HL-60 (cell line): ENCODE measurements at regions not wholly inside any gene's neighbourhood (a gene's known extent, or its start where the extent isn't known, plus 50 kb on each side); places are given as distances from the start of the nearest gene placed in this dataset.

ENCODE experiments used
- DNase-seq, 2 experiments: peaks; one replicate each; pipeline ENCODE4 v3.0.0-alpha.2; 2010 to 2020; ENCODE audit warnings: low read depth in 1 of 2, low spot score in 1 of 2
- H3K27ac ChIP-seq: fragments of 250-450 bp; sonication (Bioruptor Pico); replicated peaks from 2 replicates; pipeline ENCODE4 v1.5.1; 2020; ENCODE audit warnings: mild to moderate bottlenecking, moderate library complexity
- H3K27me3 ChIP-seq: fragments of 250-450 bp; sonication (Bioruptor Pico); 2 replicates; pipeline ENCODE4 v1.5.1; 2021; ENCODE audit warnings: mild to moderate bottlenecking, moderate library complexity; ENCODE audit not compliant: insufficient read depth, poor library complexity, severe bottlenecking
- H3K4me3 ChIP-seq: replicated peaks from 2 replicates; pipeline ENCODE4 v1.5.1; 2011; ENCODE audit warnings: mild to moderate bottlenecking, control low read depth, low read length; ENCODE audit not compliant: insufficient read depth
- CTCF ChIP-seq: IDR thresholded peaks from one replicate; pipeline ENCODE4 v1.5.1; 2011; ENCODE audit warnings: low read length, control low read depth, inconsistent platforms; ENCODE audit not compliant: insufficient read depth
- GABPA ChIP-seq: IDR thresholded peaks from 2 replicates; pipeline ENCODE4 v1.6.1; 2012; ENCODE audit warnings: low read depth
- POLR2AphosphoS5 ChIP-seq: IDR thresholded peaks from 2 replicates; pipeline ENCODE4 v1.6.1; 2012; ENCODE audit warnings: low read depth
- REST ChIP-seq: IDR thresholded peaks from 2 replicates; pipeline ENCODE4 v1.6.1; 2012; ENCODE audit warnings: low read depth; ENCODE audit not compliant: insufficient replicate concordance
- SPI1 ChIP-seq: IDR thresholded peaks from 2 replicates; pipeline ENCODE4 v1.6.1; 2012; ENCODE audit warnings: low read depth, mild to moderate bottlenecking, borderline replicate concordance

- Histone ChIP-seq H3K27ac (no peak overlapping the region), H3K4me3 (no peak overlapping the region), H3K27me3 (no peaks in the 10 kb centered on the region)
- DNase-seq, result no peak
- TF ChIP-seq SPI1, result no peak
- TF ChIP-seq CTCF, result no peak
- TF ChIP-seq POLR2AphosphoS5, result no peak
- TF ChIP-seq REST, result no peak
- no peak for TF ChIP-seq GABPA
These were observed 248.4 kb upstream of the CCDC196 start for GRCh38 chr14:66237741-66238140.

- H3K27ac ChIP-seq, result no peak overlapping the region
- no peak overlapping the region for H3K4me3 ChIP-seq
- no peak for DNase-seq
- TF ChIP-seq CTCF, result no peak
- no peak for TF ChIP-seq GABPA
- no peak for TF ChIP-seq REST
- H3K27me3 ChIP-seq, result no peaks in the 10 kb centered on the region
These were observed 247.2 kb upstream of the CCDC196 start for GRCh38 chr14:66238969-66239368.

DNA sequence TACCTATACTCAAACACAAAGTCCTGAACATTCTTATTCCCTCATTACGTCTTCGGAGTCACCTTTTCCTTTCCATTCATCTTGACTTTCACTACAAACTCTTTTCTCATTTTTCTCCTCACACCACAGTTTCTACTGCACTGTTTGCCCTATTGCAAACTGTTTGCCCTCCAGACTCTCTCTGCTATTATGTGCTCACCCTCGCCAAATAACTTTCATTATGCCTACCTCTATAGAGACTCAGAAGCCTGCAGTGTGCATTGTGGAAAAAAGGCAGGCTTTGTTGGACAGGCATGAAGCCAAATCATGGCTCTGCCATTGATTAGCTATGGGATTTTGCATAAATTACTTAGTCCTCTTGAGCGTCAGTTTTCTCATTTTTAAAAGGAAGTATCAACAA is 246.6 kb upstream of the CCDC196 start:
- no peak for TF ChIP-seq REST
- no peak for TF ChIP-seq GABPA
- TF ChIP-seq CTCF, result no peak
- no peak for TF ChIP-seq SPI1
- TF ChIP-seq POLR2AphosphoS5, result no peak
- H3K27me3 ChIP-seq, result no peaks in the 10 kb centered on the region
- H3K4me3 ChIP-seq, result no peak overlapping the region
- DNase-seq, result no peak
- no peak overlapping the region for H3K27ac ChIP-seq
